Panc1 (cell line): ENCODE measurements at regions not wholly inside any gene's neighbourhood (a gene's known extent, or its start where the extent isn't known, plus 50 kb on each side); places are given as distances from the start of the nearest gene placed in this dataset.
"Not testable (repeated sequence)": the region's sequence is repeated elsewhere in the genome, so short reads cannot be mapped to it uniquely, and the experiment has no call there.

Source experiments
- ATAC-seq: fragments of 200-7000 bp; cut with Tn5 transposase; 2 replicates; pipeline ENCODE4 v1.9.1; 2020; ENCODE audit warnings: mild to moderate bottlenecking, moderate library complexity
- BruUV-seq: library from RNA; stranded (reverse); fragments of 400-500 nt; replicated peaks from 2 replicates; lab custom pipeline; 2021; lab: Mats Ljungman, UMichigan
- CTCF ChIA-PET: fragments of 300-600 bp; sonication (Branson Sonifier 250); formaldehyde crosslinking; loops from one replicate; lab custom pipeline; 2022; ENCODE audit warnings: antibody characterized with exemption; lab: Charles Lee
- POLR2A ChIA-PET: fragments of 300-600 bp; sonication (Branson Sonifier 250); formaldehyde crosslinking; loops from one replicate; lab custom pipeline; 2022; ENCODE audit warnings: antibody characterized with exemption; lab: Charles Lee
- DNase-seq: peaks from one replicate; pipeline ENCODE4 v3.0.0-alpha.2; 2010; ENCODE audit warnings: low read depth, low spot score
- H3K27ac ChIP-seq: 2 replicates; pipeline ENCODE4 v1.5.1; 2011; ENCODE audit warnings: mild to moderate bottlenecking, low read length, inconsistent platforms
- H3K27me3 ChIP-seq: fragments of 200-500 bp; sonication (Bioruptor generic); 2 replicates; pipeline ENCODE4 v1.6.0; 2014; ENCODE audit warnings: low read length, inconsistent platforms; ENCODE audit not compliant: control insufficient read depth, insufficient read depth
- H3K36me3 ChIP-seq: fragments of 200-500 bp; sonication (Bioruptor generic); 2 replicates; pipeline ENCODE4 v1.5.1; 2014; ENCODE audit warnings: inconsistent platforms, mild to moderate bottlenecking, low read length, moderate library complexity; ENCODE audit not compliant: control insufficient read depth, insufficient read depth
- H3K4me1 ChIP-seq: 2 replicates; pipeline ENCODE4 v1.5.1; 2011; ENCODE audit warnings: inconsistent platforms, mild to moderate bottlenecking, low read length, moderate library complexity; ENCODE audit not compliant: control insufficient read depth, insufficient read depth
- H3K4me3 ChIP-seq, 2 experiments: 2 replicates each; pipeline ENCODE4 v1.5.1; 2011 to 2012; ENCODE audit warnings: low read depth in 2 of 2, low read length in 2 of 2, mild to moderate bottlenecking in 2 of 2, inconsistent platforms in 1 of 2, moderate library complexity in 1 of 2
- H3K9me3 ChIP-seq: fragments of 200-500 bp; sonication (Bioruptor generic); 2 replicates; pipeline ENCODE4 v1.5.1; 2014; ENCODE audit warnings: low read depth, mild to moderate bottlenecking, inconsistent platforms, low read length, moderate library complexity; ENCODE audit not compliant: control insufficient read depth, insufficient read depth
- POLR2AphosphoS5 ChIP-seq: IDR thresholded peaks from 2 replicates; pipeline ENCODE4 v1.6.1; 2012; ENCODE audit warnings: mild to moderate bottlenecking, low read depth, low read length, moderate library complexity
- SIN3A ChIP-seq: IDR thresholded peaks from 2 replicates; pipeline ENCODE4 v1.6.1; 2012; ENCODE audit warnings: low read depth, mild to moderate bottlenecking, low read length, moderate library complexity, borderline replicate concordance; ENCODE audit not compliant: insufficient read depth
- TCF7L2 ChIP-seq: IDR thresholded peaks from 2 replicates; pipeline ENCODE4 v1.6.1; 2011; ENCODE audit warnings: mild to moderate bottlenecking, low read depth, low read length, inconsistent platforms
- in situ Hi-C: cut with HindIII; loops from 2 replicates; pipeline ENCODE4 v1.10.0; 2016; ENCODE audit warnings: low sequenced_read_pairs, low pct_unique_long_range_greater_than_20kb
- intact Hi-C: fragments of 100-400 bp; cut with micrococcal nuclease; formaldehyde crosslinking; loops from one replicate; pipeline ENCODE4 v1.10.0; 2022; ENCODE audit not compliant: unreplicated experiment
- TF ChIP-seq, protein P1 (sequence below): fragments of 450-650 bp; IDR thresholded peaks from 2 replicates; pipeline ENCODE4 v1.5.1; 2017; ENCODE audit warnings: mild to moderate bottlenecking
- TF ChIP-seq, protein P2 (sequence below), 2 experiments: IDR thresholded peaks; 2 replicates each; pipeline ENCODE4 v1.6.1; 2011 to 2012; ENCODE audit warnings: low read depth in 2 of 2, control low read depth in 1 of 2, low read length in 1 of 2, mild to moderate bottlenecking in 1 of 2, moderate library complexity in 1 of 2; ENCODE audit not compliant: insufficient read depth in 1 of 2

DNA sequence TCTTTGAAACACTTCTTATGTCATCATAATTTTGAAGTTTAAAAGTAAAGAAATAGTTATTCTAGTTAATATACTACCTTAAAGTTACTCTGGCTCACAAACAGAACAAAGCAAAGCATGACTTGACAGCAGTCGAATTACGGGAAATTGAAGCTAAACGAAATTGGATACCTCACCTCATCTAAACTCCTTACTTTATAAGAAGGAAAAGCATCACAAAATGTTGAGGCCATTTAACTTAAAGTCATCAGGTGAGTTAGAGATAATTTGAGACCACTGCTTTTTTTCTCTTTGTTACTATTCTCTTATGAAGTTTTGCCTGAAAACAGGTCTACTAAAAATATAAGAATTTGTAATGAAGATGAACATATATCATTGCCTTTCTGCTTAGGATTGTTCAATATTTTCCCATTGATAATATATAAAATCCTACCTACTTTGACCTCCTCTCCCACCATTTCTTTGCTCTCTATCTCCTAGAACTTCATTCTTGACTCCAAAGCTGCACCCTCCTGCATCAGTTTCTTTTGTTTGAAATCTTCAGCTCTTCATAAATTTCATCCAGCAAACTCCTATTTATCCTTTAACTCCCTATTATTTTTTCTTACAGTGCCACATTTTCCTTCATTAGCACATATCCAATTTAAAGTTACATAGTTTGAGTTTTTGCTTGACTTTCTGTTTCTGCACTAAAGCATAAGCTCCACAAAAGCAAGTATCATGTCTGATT is 510.7 kb upstream of the ZNF337 start:
- no peaks in the 10 kb centered on the region; the same call in 1 of the 2 replicates for H3K36me3 ChIP-seq
- H3K9me3 ChIP-seq, result no peaks in the 10 kb centered on the region
- ATAC-seq (no peak), DNase-seq (no peak)
- ChIA-PET POLR2A (no interaction called here), CTCF (no interaction called here)
- H3K4me3 ChIP-seq, result no peak overlapping the region
- no peaks in the 10 kb centered on the region for H3K4me1 ChIP-seq
- intact Hi-C loops, result no loop called here
- TF ChIP-seq, protein P1, sequence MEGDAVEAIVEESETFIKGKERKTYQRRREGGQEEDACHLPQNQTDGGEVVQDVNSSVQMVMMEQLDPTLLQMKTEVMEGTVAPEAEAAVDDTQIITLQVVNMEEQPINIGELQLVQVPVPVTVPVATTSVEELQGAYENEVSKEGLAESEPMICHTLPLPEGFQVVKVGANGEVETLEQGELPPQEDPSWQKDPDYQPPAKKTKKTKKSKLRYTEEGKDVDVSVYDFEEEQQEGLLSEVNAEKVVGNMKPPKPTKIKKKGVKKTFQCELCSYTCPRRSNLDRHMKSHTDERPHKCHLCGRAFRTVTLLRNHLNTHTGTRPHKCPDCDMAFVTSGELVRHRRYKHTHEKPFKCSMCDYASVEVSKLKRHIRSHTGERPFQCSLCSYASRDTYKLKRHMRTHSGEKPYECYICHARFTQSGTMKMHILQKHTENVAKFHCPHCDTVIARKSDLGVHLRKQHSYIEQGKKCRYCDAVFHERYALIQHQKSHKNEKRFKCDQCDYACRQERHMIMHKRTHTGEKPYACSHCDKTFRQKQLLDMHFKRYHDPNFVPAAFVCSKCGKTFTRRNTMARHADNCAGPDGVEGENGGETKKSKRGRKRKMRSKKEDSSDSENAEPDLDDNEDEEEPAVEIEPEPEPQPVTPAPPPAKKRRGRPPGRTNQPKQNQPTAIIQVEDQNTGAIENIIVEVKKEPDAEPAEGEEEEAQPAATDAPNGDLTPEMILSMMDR, result no peak
- no peak for TF ChIP-seq POLR2AphosphoS5
- TF ChIP-seq TCF7L2, result no peak
- TF ChIP-seq SIN3A, result no peak
- TF ChIP-seq, protein P2, sequence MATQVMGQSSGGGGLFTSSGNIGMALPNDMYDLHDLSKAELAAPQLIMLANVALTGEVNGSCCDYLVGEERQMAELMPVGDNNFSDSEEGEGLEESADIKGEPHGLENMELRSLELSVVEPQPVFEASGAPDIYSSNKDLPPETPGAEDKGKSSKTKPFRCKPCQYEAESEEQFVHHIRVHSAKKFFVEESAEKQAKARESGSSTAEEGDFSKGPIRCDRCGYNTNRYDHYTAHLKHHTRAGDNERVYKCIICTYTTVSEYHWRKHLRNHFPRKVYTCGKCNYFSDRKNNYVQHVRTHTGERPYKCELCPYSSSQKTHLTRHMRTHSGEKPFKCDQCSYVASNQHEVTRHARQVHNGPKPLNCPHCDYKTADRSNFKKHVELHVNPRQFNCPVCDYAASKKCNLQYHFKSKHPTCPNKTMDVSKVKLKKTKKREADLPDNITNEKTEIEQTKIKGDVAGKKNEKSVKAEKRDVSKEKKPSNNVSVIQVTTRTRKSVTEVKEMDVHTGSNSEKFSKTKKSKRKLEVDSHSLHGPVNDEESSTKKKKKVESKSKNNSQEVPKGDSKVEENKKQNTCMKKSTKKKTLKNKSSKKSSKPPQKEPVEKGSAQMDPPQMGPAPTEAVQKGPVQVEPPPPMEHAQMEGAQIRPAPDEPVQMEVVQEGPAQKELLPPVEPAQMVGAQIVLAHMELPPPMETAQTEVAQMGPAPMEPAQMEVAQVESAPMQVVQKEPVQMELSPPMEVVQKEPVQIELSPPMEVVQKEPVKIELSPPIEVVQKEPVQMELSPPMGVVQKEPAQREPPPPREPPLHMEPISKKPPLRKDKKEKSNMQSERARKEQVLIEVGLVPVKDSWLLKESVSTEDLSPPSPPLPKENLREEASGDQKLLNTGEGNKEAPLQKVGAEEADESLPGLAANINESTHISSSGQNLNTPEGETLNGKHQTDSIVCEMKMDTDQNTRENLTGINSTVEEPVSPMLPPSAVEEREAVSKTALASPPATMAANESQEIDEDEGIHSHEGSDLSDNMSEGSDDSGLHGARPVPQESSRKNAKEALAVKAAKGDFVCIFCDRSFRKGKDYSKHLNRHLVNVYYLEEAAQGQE (IDR thresholded peaks at IDR 0.05; ENCODE audit: insufficient read depth in 1 of 2, low read depth in 2 of 2, low read length in 1 of 2), result no peak
- no peak overlapping the region for H3K27ac ChIP-seq
- no peaks in the 10 kb centered on the region for H3K27me3 ChIP-seq
- no TSS peak for BruUV-seq
- in situ Hi-C loops, result no loop called here

DNA sequence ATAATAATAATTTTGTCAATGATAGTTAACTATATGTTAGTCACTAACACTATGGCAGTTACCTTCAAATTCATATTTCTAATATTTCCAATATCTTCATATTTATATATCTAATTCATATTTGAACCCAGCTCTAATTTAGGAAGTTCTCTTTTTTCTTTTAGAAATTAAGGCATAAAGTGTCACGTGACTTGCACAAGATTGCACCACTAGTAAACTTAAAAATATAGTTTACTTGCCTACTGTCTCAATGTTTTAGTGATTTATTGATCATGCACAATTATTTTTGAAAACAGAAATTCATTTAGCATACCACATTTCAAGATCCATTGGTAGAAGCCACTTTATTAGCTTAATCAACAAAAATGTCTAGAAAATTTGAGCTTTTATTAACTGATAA is 508.7 kb upstream of the ZNF337 start:
- Histone ChIP-seq H3K9me3 (peaks cover 12% of the 10 kb centered on the region; the same call in 1 of the 2 replicates), H3K36me3 (no peaks in the 10 kb centered on the region; the same call in 1 of the 2 replicates), H3K4me3 (no peak overlapping the region), H3K27me3 (no peaks in the 10 kb centered on the region), H3K27ac (no peak overlapping the region), H3K4me1 (no peaks in the 10 kb centered on the region)
- in situ Hi-C loops (no loop called here), intact Hi-C loops (no loop called here)
- ChIA-PET CTCF (no interaction called here), POLR2A (no interaction called here)
- no peak for ATAC-seq
- no TSS peak for BruUV-seq
- TF ChIP-seq SIN3A (no peak), POLR2AphosphoS5 (no peak), TCF7L2 (no peak)
- TF ChIP-seq, protein P2 (IDR thresholded peaks at IDR 0.05; ENCODE audit: insufficient read depth in 1 of 2, low read depth in 2 of 2, low read length in 1 of 2), result no peak
- TF ChIP-seq, protein P1, result no peak
- no peak for DNase-seq

DNA sequence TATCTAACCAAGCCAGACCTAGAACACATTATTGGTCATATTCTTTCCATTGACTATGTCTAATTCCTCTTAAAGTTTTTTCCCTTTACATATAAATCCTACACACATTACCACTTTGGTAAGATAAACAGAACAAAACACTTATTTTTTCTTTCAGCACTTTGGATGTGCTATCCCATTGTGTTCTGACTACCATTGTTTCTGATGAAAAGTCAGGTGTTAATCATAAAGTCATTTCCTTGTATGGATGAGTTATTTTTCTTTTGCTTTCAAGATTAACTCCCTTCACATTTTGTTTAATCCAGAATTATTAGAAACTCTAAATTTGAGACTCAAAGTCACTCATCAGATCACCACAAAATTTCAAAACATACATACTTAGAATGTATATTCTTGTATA is 504.4 kb upstream of the ZNF337 start:
- peaks cover 12% of the 10 kb centered on the region; the same call in 1 of the 2 replicates for H3K9me3 ChIP-seq
- H3K36me3 ChIP-seq, CTCF ChIA-PET, ATAC-seq, H3K4me3 ChIP-seq, intact Hi-C loops, DNase-seq, H3K27ac ChIP-seq, H3K4me1 ChIP-seq, BruUV-seq, POLR2A ChIA-PET, H3K27me3 ChIP-seq, in situ Hi-C loops: not testable (repeated sequence)
